ENCODE measurements at regions not wholly inside any gene's neighbourhood (a gene's known extent, or its start where the extent isn't known, plus 50 kb on each side); places are given as distances from the start of the nearest gene placed in this dataset.

- no peak overlapping the region for H3K4me3 ChIP-seq (ENCODE audit: low read length)
- H3K79me2 ChIP-seq (ENCODE audit: control insufficient read depth, low read length): no peaks in the 10 kb centered on the region
- no peaks in the 10 kb centered on the region; the same call in 1 of the 2 replicates for H3K9me3 ChIP-seq (ENCODE audit: control insufficient read depth, insufficient read depth, low read length)
- no peaks in the 10 kb centered on the region for H4K20me1 ChIP-seq (ENCODE audit: control insufficient read depth, insufficient read depth, low read depth, low read length)
- no peak overlapping the region for H3K4me2 ChIP-seq (ENCODE audit: low read length)
- H3K27ac ChIP-seq (ENCODE audit: low read depth, low read length): no peak overlapping the region
- H3K9me2 ChIP-seq (replicated peaks; ENCODE audit: control insufficient read depth, low read length): no peaks in the 10 kb centered on the region
- H3K27me3 ChIP-seq (ENCODE audit: control insufficient read depth, low read length): no peaks in the 10 kb centered on the region
- H3K36me3 ChIP-seq (ENCODE audit: control insufficient read depth, low read length): no peaks in the 10 kb centered on the region
- peaks cover 6% of the 10 kb centered on the region; the same call in 1 of the 2 replicates for H3F3A ChIP-seq (ENCODE audit: control insufficient read depth, insufficient read depth)
- H3K4me1 ChIP-seq (ENCODE audit: control insufficient read depth, low read length): peaks cover 12% of the 10 kb centered on the region
- TF ChIP-seq CTCF (IDR thresholded peaks at IDR 0.05; ENCODE audit: low read depth, low read length, poor library complexity, severe bottlenecking): no peak
- no peak for TF ChIP-seq EZH2phosphoT487 (IDR thresholded peaks at IDR 0.05; ENCODE audit: borderline replicate concordance, low read length)
These were observed 141.5 kb upstream of the FBXL17 start for GRCh38 chr5:108523360-108523759.

GRCh38 chr5:108521841-108522506, 140.1 kb upstream of the FBXL17 start:
- Histone ChIP-seq H3K4me1 (ENCODE audit: control insufficient read depth, low read length) (peaks cover 12% of the 10 kb centered on the region), H3K9me2 (replicated peaks; ENCODE audit: control insufficient read depth, low read length) (no peaks in the 10 kb centered on the region), H3K4me2 (ENCODE audit: low read length) (peak overlapping the region; percentile 54), H3K4me3 (ENCODE audit: low read length) (no peak overlapping the region), H3K27ac (ENCODE audit: low read depth, low read length) (peak overlapping the region; percentile 29), H3K27me3 (ENCODE audit: control insufficient read depth, low read length) (no peaks in the 10 kb centered on the region), H3F3A (ENCODE audit: control insufficient read depth, insufficient read depth) (peaks cover 6% of the 10 kb centered on the region; the same call in 1 of the 2 replicates), H3K9me3 (ENCODE audit: control insufficient read depth, insufficient read depth, low read length) (no peaks in the 10 kb centered on the region; the same call in 1 of the 2 replicates), H3K79me2 (ENCODE audit: control insufficient read depth, low read length) (no peaks in the 10 kb centered on the region), H4K20me1 (ENCODE audit: control insufficient read depth, insufficient read depth, low read depth, low read length) (no peaks in the 10 kb centered on the region), H3K36me3 (ENCODE audit: control insufficient read depth, low read length) (no peaks in the 10 kb centered on the region)
- TF ChIP-seq CTCF (IDR thresholded peaks at IDR 0.05; ENCODE audit: low read depth, low read length, poor library complexity, severe bottlenecking) (peak; percentile 85), EZH2phosphoT487 (IDR thresholded peaks at IDR 0.05; ENCODE audit: borderline replicate concordance, low read length) (no peak)

GRCh38 chr5:108521011-108521700, 139.3 kb upstream of the FBXL17 start:
- H3K4me1 ChIP-seq (ENCODE audit: control insufficient read depth, low read length): peaks cover 12% of the 10 kb centered on the region
- H3K27ac ChIP-seq (ENCODE audit: low read depth, low read length): peak overlapping the region; percentile 29
- H3K9me3 ChIP-seq (ENCODE audit: control insufficient read depth, insufficient read depth, low read length): no peaks in the 10 kb centered on the region
- H3K27me3 ChIP-seq (ENCODE audit: control insufficient read depth, low read length): no peaks in the 10 kb centered on the region
- no peaks in the 10 kb centered on the region for H3K9me2 ChIP-seq (replicated peaks; ENCODE audit: control insufficient read depth, low read length)
- H4K20me1 ChIP-seq (ENCODE audit: control insufficient read depth, insufficient read depth, low read depth, low read length): no peaks in the 10 kb centered on the region
- no peaks in the 10 kb centered on the region for H3K79me2 ChIP-seq (ENCODE audit: control insufficient read depth, low read length)
- H3F3A ChIP-seq (ENCODE audit: control insufficient read depth, insufficient read depth): peaks cover 6% of the 10 kb centered on the region; the same call in 1 of the 2 replicates
- no peak for TF ChIP-seq EZH2phosphoT487 (IDR thresholded peaks at IDR 0.05; ENCODE audit: borderline replicate concordance, low read length)
- no peak for TF ChIP-seq CTCF (IDR thresholded peaks at IDR 0.05; ENCODE audit: low read depth, low read length, poor library complexity, severe bottlenecking)
- H3K36me3 ChIP-seq (ENCODE audit: control insufficient read depth, low read length): no peaks in the 10 kb centered on the region
- peak overlapping the region; percentile 31 for H3K4me3 ChIP-seq (ENCODE audit: low read length)
- H3K4me2 ChIP-seq (ENCODE audit: low read length): peak overlapping the region; percentile 54

All from DOHH2 (cell line).